ENCODE measurements at regions not wholly inside any gene's neighbourhood (a gene's known extent, or its start where the extent isn't known, plus 50 kb on each side); places are given as distances from the start of the nearest gene placed in this dataset.

DNA sequence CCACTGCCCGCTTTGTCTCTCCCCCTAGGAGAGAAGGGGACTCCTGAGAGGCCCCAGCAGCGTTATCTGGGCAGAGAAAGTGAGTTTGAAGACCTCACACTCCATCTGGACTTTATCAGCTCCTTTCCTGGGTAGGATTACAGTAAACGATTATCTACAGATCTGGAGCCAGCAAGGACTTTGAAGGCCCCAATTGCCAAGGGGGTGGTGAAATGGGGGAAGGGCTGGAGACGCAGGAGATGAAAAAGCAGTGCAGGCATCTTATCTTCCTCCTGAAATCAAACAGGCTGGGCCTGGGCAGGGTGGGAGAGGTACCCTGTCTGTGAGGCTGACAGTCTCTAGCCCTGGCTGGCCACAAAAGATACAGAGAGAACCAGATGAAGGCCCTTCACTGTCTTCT is 105.8 kb upstream of the MSX2 start:
- Mint-ChIP-seq H3K27ac (peak overlapping the region; percentile 89), H3K27me3 (ENCODE audit: low read depth) (no peaks in the 10 kb centered on the region), H3K9me3 (no peaks in the 10 kb centered on the region), H3K4me3 (no peak overlapping the region), H3K4me1 (peaks cover 73% of the 10 kb centered on the region), H3K36me3 (no peaks in the 10 kb centered on the region)
- TF ChIP-seq, protein P1, sequence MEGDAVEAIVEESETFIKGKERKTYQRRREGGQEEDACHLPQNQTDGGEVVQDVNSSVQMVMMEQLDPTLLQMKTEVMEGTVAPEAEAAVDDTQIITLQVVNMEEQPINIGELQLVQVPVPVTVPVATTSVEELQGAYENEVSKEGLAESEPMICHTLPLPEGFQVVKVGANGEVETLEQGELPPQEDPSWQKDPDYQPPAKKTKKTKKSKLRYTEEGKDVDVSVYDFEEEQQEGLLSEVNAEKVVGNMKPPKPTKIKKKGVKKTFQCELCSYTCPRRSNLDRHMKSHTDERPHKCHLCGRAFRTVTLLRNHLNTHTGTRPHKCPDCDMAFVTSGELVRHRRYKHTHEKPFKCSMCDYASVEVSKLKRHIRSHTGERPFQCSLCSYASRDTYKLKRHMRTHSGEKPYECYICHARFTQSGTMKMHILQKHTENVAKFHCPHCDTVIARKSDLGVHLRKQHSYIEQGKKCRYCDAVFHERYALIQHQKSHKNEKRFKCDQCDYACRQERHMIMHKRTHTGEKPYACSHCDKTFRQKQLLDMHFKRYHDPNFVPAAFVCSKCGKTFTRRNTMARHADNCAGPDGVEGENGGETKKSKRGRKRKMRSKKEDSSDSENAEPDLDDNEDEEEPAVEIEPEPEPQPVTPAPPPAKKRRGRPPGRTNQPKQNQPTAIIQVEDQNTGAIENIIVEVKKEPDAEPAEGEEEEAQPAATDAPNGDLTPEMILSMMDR (IDR thresholded peaks at IDR 0.05; ENCODE audit: unreplicated experiment), result no peak
- DNase-seq (ENCODE audit: low spot score in 2 of 2, unreplicated experiment in 2 of 2), result no peak

DNA sequence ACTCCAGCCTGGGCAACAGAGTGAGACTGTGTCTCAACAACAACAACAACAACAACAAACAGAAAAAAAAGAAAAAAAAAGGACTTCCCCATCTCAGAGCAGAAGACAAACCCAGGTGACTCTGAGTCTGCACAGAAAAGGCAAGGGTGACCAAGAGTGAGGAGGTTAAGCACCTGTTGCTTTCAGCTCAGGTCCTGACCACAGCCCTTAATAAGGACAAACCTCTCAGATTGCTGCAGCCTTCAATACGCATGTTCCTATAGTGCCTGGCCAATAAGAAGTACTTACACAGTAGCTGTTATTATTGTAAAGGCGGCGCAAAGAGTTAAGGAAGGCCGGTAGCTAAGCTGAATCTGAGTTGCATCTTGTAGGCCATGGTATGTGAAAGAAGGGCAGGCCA is 102.3 kb upstream of the MSX2 start:
- no peak overlapping the region for H3K4me3 Mint-ChIP-seq
- TF ChIP-seq, protein P1 (IDR thresholded peaks at IDR 0.05; ENCODE audit: unreplicated experiment), result no peak
- H3K9me3 Mint-ChIP-seq, result no peaks in the 10 kb centered on the region
- peaks cover 82% of the 10 kb centered on the region for H3K4me1 Mint-ChIP-seq
- no peak for DNase-seq (ENCODE audit: low spot score in 2 of 2, unreplicated experiment in 2 of 2)
- H3K27ac Mint-ChIP-seq, result no peak overlapping the region
- H3K36me3 Mint-ChIP-seq, result no peaks in the 10 kb centered on the region
- H3K27me3 Mint-ChIP-seq (ENCODE audit: low read depth), result no peaks in the 10 kb centered on the region

DNA sequence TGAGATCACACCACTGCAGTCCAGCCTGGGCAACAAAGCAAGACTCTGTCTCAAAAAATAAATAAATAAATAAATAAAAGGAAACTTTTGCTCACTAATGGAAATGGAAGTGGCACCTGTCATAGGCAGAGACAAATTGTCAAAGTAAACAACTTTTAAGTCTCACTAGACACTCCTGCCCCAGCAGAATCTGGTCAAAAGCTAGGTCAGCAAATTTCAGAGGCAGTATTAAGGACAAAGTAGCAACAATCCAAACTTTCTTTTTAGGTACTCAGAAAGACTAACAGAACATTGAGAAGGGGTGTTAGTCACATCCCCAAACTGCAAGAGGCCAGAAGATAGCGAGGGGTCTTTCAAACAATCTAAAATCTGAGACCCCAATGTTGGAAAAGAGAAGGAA is 101.4 kb upstream of the MSX2 start:
- Mint-ChIP-seq H3K4me1 (peaks cover 73% of the 10 kb centered on the region), H3K36me3 (no peaks in the 10 kb centered on the region), H3K27ac (no peak overlapping the region), H3K9me3 (no peaks in the 10 kb centered on the region), H3K27me3 (ENCODE audit: low read depth) (no peaks in the 10 kb centered on the region), H3K4me3 (no peak overlapping the region)
- TF ChIP-seq, protein P1 (IDR thresholded peaks at IDR 0.05; ENCODE audit: unreplicated experiment), result no peak
- no peak for DNase-seq (ENCODE audit: low spot score in 2 of 2, unreplicated experiment in 2 of 2)

DNA sequence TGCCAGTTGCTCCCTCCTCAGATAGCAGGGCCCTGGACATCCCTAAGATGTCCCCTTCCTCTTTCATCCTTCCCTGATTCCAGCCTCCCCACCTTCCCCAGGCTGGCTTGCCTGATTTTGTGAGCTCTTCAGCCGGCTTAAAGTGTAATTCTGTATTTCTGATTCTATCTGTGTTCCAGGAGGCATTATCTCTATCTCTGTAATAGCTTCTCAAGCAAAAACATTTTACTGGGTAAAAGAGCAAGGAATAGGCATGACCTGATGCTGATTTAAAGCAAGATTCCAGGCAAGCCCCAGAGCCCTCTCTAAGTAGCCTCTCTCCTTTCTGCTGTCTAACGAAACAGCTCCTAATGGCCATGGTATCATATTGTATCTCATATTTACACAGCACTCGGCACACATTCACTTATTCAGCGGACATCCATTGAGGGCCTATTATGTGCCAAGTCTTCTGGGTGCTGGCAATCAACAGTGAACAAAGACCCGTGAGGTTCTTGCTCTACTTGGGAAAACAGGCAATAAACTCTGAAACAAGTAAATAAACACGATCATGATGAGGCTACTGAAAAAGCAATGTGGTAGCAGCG is 100.9 kb upstream of the MSX2 start:
- Mint-ChIP-seq H3K27me3 (ENCODE audit: low read depth) (no peaks in the 10 kb centered on the region), H3K4me3 (no peak overlapping the region), H3K4me1 (peaks cover 68% of the 10 kb centered on the region), H3K27ac (peak overlapping the region; percentile 95), H3K9me3 (no peaks in the 10 kb centered on the region), H3K36me3 (no peaks in the 10 kb centered on the region)
- TF ChIP-seq, protein P1 (IDR thresholded peaks at IDR 0.05; ENCODE audit: unreplicated experiment), result no peak
- no peak for DNase-seq (ENCODE audit: low spot score in 2 of 2, unreplicated experiment in 2 of 2)

DNA sequence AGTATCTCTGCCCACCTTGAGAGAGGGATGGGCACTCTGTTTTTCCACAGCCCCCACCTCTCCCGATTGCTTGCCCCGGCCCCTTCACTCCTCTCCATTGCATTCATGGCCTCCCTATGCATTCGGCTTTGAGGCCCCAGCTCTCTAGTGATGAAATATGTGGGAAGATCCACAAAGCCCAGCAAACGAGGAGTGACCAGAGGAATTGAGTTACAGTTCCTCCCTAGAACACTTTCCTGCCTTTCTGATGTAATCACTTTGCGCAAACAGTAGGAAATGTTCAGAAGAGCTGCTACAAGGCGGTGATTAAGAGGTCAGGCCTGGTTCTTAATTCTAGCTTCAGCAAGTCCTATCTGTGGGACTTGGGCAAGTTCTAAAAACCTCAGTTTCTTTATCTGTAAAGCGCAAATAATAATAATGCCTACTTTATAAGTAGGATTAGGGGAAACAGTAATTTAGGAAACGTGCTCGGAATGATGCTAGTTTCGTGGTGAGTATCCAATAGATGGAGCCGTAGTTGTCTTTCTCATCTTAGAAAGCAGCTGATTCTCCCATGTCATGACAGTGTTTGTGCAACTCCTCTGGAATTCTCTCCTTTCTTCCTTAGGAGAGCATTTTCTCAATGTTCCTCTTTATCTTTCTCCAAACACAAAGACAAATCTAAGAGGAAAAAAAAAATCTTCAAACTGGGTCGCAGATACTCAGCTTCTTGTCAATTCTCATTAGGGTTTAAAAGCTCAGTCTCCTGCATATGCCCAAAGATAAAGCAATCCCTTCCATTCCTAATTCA is 99.5 kb upstream of the MSX2 start:
- TF ChIP-seq, protein P1 (IDR thresholded peaks at IDR 0.05; ENCODE audit: unreplicated experiment), result no peak
- no peaks in the 10 kb centered on the region for H3K36me3 Mint-ChIP-seq
- no peak for DNase-seq (ENCODE audit: low spot score in 2 of 2, unreplicated experiment in 2 of 2)
- peak overlapping the region; percentile 95 for H3K27ac Mint-ChIP-seq
- H3K4me3 Mint-ChIP-seq, result no peak overlapping the region
- H3K27me3 Mint-ChIP-seq (ENCODE audit: low read depth), result no peaks in the 10 kb centered on the region
- H3K4me1 Mint-ChIP-seq, result peaks cover 54% of the 10 kb centered on the region
- H3K9me3 Mint-ChIP-seq, result no peaks in the 10 kb centered on the region
